H1 (cell line): ENCODE measurements at regions not wholly inside any gene's neighbourhood (a gene's known extent, or its start where the extent isn't known, plus 50 kb on each side); places are given as distances from the start of the nearest gene placed in this dataset.

ENCODE experiments used
- CTCF ChIA-PET: fragments of 300-600 bp; sonication (Branson Sonifier 250); formaldehyde crosslinking; loops from one replicate; lab custom pipeline; 2021; ENCODE audit not compliant: partially characterized antibody; lab: Charles Lee
- POLR2A ChIA-PET: fragments of 300-600 bp; sonication (Branson Sonifier 250); formaldehyde crosslinking; loops from one replicate; lab custom pipeline; 2021; ENCODE audit warnings: inconsistent platforms; ENCODE audit not compliant: partially characterized antibody; lab: Charles Lee
- DNase-seq, 2 experiments: peaks; one replicate each; pipeline versions ENCODE4 v3.0.0 to v3.0.0-alpha.2; 2010 to 2022; ENCODE audit warnings: low spot score in 2 of 2, low read depth in 1 of 2, mixed read lengths in 1 of 2
- FAIRE-seq: peaks from 2 replicates; lab custom pipeline; 2011; peaks lifted over from hg19 to GRCh38; lab: Jason Lieb, UNC
- H2AFZ ChIP-seq: 2 replicates; pipeline ENCODE4 v1.8.1; 2012; ENCODE audit warnings: low read length, inconsistent platforms
- H2AK5ac ChIP-seq: 2 replicates; pipeline ENCODE4 v1.6.1; 2013; ENCODE audit warnings: low read depth, low read length
- H2BK120ac ChIP-seq: replicated peaks from 2 replicates; pipeline ENCODE3; 2013; ENCODE audit warnings: low read depth, low read length, inconsistent platforms
- H2BK12ac ChIP-seq: 2 replicates; pipeline ENCODE4 v1.6.1; 2013; ENCODE audit warnings: low read depth, low read length
- H2BK15ac ChIP-seq: 2 replicates; pipeline ENCODE4 v1.6.1; 2013; ENCODE audit warnings: low read length
- H2BK20ac ChIP-seq: 2 replicates; pipeline ENCODE4 v1.6.1; 2013; ENCODE audit warnings: low read length
- H2BK5ac ChIP-seq: 2 replicates; pipeline ENCODE4 v1.6.1; 2013; ENCODE audit warnings: low read depth, low read length
- H3K14ac ChIP-seq: 2 replicates; pipeline ENCODE4 v1.6.1; 2013; ENCODE audit warnings: inconsistent platforms; ENCODE audit not compliant: insufficient read length
- H3K18ac ChIP-seq: 2 replicates; pipeline ENCODE4 v1.6.1; 2013; ENCODE audit warnings: low read length; ENCODE audit errors: extremely low read depth
- H3K23ac ChIP-seq: 2 replicates; pipeline ENCODE4 v1.6.1; 2013; ENCODE audit warnings: inconsistent platforms; ENCODE audit not compliant: insufficient read length
- H3K23me2 ChIP-seq: 2 replicates; pipeline ENCODE4 v1.6.1; 2013; ENCODE audit warnings: low read depth, low read length
- H3K27ac ChIP-seq: 2 replicates; pipeline ENCODE4 v1.6.1; 2011; ENCODE audit warnings: low read depth, low read length, inconsistent platforms
- H3K27me3 ChIP-seq, 4 experiments: replicated peaks in 1 of 4; 1 replicate in 1 of 4; 2 replicates in 3 of 4; pipeline versions ENCODE4 v1.6.1 to v1.8.1; 2011 to 2013; ENCODE audit warnings: low read length in 3 of 4, mild to moderate bottlenecking in 3 of 4, inconsistent platforms in 2 of 4, mixed read lengths in 2 of 4, moderate library complexity in 1 of 4; ENCODE audit not compliant: control insufficient read depth in 3 of 4, insufficient read depth in 3 of 4; ENCODE audit errors: extremely low read depth in 1 of 4
- H3K36me3 ChIP-seq, 4 experiments: 2 replicates each; pipeline versions ENCODE4 v1.6.1 to v1.8.1; 2011 to 2013; ENCODE audit warnings: mild to moderate bottlenecking in 4 of 4, low read length in 3 of 4, moderate library complexity in 2 of 4, control low read depth in 1 of 4, inconsistent platforms in 1 of 4; ENCODE audit not compliant: insufficient read depth in 4 of 4, control insufficient read depth in 2 of 4
- H3K4ac ChIP-seq: replicated peaks from 2 replicates; pipeline ENCODE3; 2013; ENCODE audit warnings: low read length, low read depth, mixed read lengths, inconsistent platforms; ENCODE audit not compliant: insufficient read length
- H3K4me1 ChIP-seq, 4 experiments: replicated peaks in 1 of 4; 1 replicate in 1 of 4; 2 replicates in 3 of 4; pipeline versions ENCODE4 v1.6.1 to v1.8.1; 2011 to 2013; ENCODE audit warnings: low read length in 3 of 4, inconsistent platforms in 2 of 4, mixed read lengths in 1 of 4; ENCODE audit not compliant: insufficient read depth in 4 of 4, control insufficient read depth in 3 of 4
- H3K4me2 ChIP-seq, 2 experiments: 2 replicates each; pipeline versions ENCODE4 v1.6.1 to v1.8.1; 2011 to 2013; ENCODE audit warnings: low read depth in 2 of 2, low read length in 2 of 2, control low read depth in 1 of 2, inconsistent platforms in 1 of 2, mild to moderate bottlenecking in 1 of 2; ENCODE audit not compliant: insufficient read depth in 1 of 2
- H3K4me3 ChIP-seq, 4 experiments: fragments of 200-600, 300-600 bp in 1 of 4; sonication (generic), shearing (Covaris generic), sonication (Bioruptor Twin) in 1 of 4; 2 replicates each; pipeline versions ENCODE4 v1.5.1 to v1.8.1; 2011 to 2016; ENCODE audit warnings: low read length in 4 of 4, low read depth in 3 of 4, control low read depth in 2 of 4, inconsistent platforms in 2 of 4, mild to moderate bottlenecking in 2 of 4, mixed read lengths in 1 of 4, moderate library complexity in 1 of 4; ENCODE audit not compliant: insufficient read depth in 2 of 4; ENCODE audit errors: extremely low read depth in 1 of 4
- H3K56ac ChIP-seq: replicated peaks from 2 replicates; pipeline ENCODE3; 2013; ENCODE audit warnings: low read depth, mild to moderate bottlenecking, mixed read lengths, low read length, inconsistent platforms; ENCODE audit not compliant: insufficient read length
- H3K79me1 ChIP-seq: 2 replicates; pipeline ENCODE4 v1.6.1; 2013; ENCODE audit warnings: low read depth, low read length, control low read depth
- H3K79me2 ChIP-seq, 2 experiments: 2 replicates each; pipeline versions ENCODE4 v1.6.1 to v1.8.1; 2012 to 2013; ENCODE audit warnings: low read length in 2 of 2, mild to moderate bottlenecking in 2 of 2, inconsistent platforms in 1 of 2; ENCODE audit not compliant: insufficient read depth in 2 of 2, control insufficient read depth in 1 of 2
- H3K9ac ChIP-seq, 4 experiments: replicated peaks in 1 of 4; 1 replicate in 1 of 4; 2 replicates in 3 of 4; pipeline versions ENCODE4 v1.6.1 to v1.8.1; 2011 to 2013; ENCODE audit warnings: low read depth in 3 of 4, low read length in 3 of 4, control low read depth in 2 of 4, mild to moderate bottlenecking in 2 of 4, moderate library complexity in 2 of 4, inconsistent platforms in 1 of 4; ENCODE audit errors: extremely low read depth in 1 of 4
- H3K9me3 ChIP-seq, 2 experiments: 2 replicates each; pipeline versions ENCODE4 v1.6.1 to v1.8.1; 2012 to 2013; ENCODE audit warnings: mild to moderate bottlenecking in 2 of 2, moderate library complexity in 2 of 2, control low read depth in 1 of 2, inconsistent platforms in 1 of 2, low read depth in 1 of 2, low read length in 1 of 2, mixed read lengths in 1 of 2; ENCODE audit not compliant: insufficient read depth in 2 of 2
- H4K20me1 ChIP-seq, 2 experiments: replicated peaks in 1 of 2; 2 replicates each; pipeline versions ENCODE3 to v1.8.1; 2011 to 2013; ENCODE audit warnings: inconsistent platforms in 2 of 2, low read length in 2 of 2, mild to moderate bottlenecking in 1 of 2; ENCODE audit not compliant: insufficient read depth in 2 of 2, control insufficient read depth in 1 of 2
- H4K5ac ChIP-seq: 2 replicates; pipeline ENCODE4 v1.6.1; 2013; ENCODE audit warnings: low read length, low read depth, mixed read lengths, inconsistent platforms; ENCODE audit not compliant: insufficient read length
- H4K8ac ChIP-seq: 2 replicates; pipeline ENCODE4 v1.8.0; 2013; ENCODE audit warnings: mild to moderate bottlenecking, moderate library complexity, low read length, inconsistent platforms; ENCODE audit not compliant: insufficient read depth; ENCODE audit errors: extremely low read depth
- H4K91ac ChIP-seq: replicated peaks from 2 replicates; pipeline ENCODE3; 2013; ENCODE audit warnings: low read length, mixed read lengths, inconsistent platforms; ENCODE audit not compliant: insufficient read length
- BRCA1 ChIP-seq: IDR thresholded peaks from 2 replicates; pipeline ENCODE4 v1.6.1; 2012; ENCODE audit warnings: low read depth, low read length, improper control_type of control experiment
- CBX5 ChIP-seq: fragments of 300-800, 300-1000 bp; sonication (generic); IDR thresholded peaks from 2 replicates; pipeline ENCODE4 v1.7.1; 2016; ENCODE audit warnings: antibody characterized with exemption, low read length, low read depth
- EGR1 ChIP-seq: IDR thresholded peaks from 2 replicates; pipeline ENCODE4 v1.6.1; 2011; ENCODE audit warnings: low read depth, low read length, borderline replicate concordance
- KDM1A ChIP-seq: fragments of 200-600, 300-600 bp; sonication (generic); IDR thresholded peaks from 2 replicates; pipeline ENCODE4 v1.7.1; 2016; ENCODE audit warnings: mild to moderate bottlenecking, low read length, borderline replicate concordance
- SIRT6 ChIP-seq: IDR thresholded peaks from one replicate; pipeline ENCODE4 v1.7.1; 2012; ENCODE audit warnings: low read length, inconsistent platforms
- SUZ12 ChIP-seq: fragments of 200-600 bp; sonication (generic); IDR thresholded peaks from 2 replicates; pipeline ENCODE4 v1.6.1; 2012; ENCODE audit warnings: mild to moderate bottlenecking, inconsistent platforms, low read length, moderate library complexity, mixed read lengths
- WGBS, 2 experiments: shearing (Covaris generic) in 1 of 2; methylation state at CpG; one replicate each; pipeline versions ENCODE4 v1.1.6 to v1.1.7; 2013 to 2015; ENCODE audit warnings: low lambda C conversion rate in 2 of 2, mixed read lengths in 2 of 2, inconsistent platforms in 1 of 2, low coverage in 1 of 2, missing lambda C conversion rate in 1 of 2; ENCODE audit not compliant: insufficient replicate concordance in 2 of 2, insufficient coverage in 1 of 2, insufficient read length in 1 of 2; ENCODE audit errors: extremely low coverage in 1 of 2, missing lambda C conversion rate in 1 of 2; 5-methylcytosine and 5-hydroxymethylcytosine counted together
- TF ChIP-seq, protein P1 (sequence below): IDR thresholded peaks from 2 replicates; pipeline ENCODE4 v1.6.1; 2012; ENCODE audit warnings: low read length, inconsistent platforms

DNA sequence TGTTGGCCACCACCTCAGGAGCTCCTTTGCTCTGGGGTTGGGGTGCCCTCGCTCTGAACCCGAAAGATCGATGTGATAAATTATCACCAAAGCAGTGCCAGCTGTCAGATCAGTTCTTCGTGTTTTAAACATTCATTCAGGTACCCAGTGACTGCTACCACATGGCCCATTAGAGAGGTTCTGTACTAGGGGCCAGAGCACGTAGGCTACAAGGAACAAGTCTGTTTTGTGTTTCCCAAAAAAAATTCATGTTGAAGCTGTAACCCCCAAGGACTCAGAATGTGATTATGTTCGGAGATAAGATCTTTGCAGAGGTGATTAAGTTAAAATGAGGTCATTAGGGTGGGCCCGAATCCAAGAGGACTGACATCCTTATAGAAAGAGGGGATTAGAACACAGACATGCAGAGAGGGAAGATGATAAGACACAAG lies 526.9 kb downstream of the NPHP4 start:
- POLR2A ChIA-PET: no interaction called here
- TF ChIP-seq CBX5: no peak
- no peak for TF ChIP-seq BRCA1
- TF ChIP-seq KDM1A: no peak
- TF ChIP-seq SUZ12: no peak
- TF ChIP-seq EGR1: no peak
- TF ChIP-seq, protein P1, sequence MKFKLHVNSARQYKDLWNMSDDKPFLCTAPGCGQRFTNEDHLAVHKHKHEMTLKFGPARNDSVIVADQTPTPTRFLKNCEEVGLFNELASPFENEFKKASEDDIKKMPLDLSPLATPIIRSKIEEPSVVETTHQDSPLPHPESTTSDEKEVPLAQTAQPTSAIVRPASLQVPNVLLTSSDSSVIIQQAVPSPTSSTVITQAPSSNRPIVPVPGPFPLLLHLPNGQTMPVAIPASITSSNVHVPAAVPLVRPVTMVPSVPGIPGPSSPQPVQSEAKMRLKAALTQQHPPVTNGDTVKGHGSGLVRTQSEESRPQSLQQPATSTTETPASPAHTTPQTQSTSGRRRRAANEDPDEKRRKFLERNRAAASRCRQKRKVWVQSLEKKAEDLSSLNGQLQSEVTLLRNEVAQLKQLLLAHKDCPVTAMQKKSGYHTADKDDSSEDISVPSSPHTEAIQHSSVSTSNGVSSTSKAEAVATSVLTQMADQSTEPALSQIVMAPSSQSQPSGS: no peak
- TF ChIP-seq SIRT6: no peak

More for the DNA sequence above, 526.9 kb downstream of the NPHP4 start:
- Histone ChIP-seq H2BK15ac (no peak overlapping the region), H3K23me2 (no peaks in the 10 kb centered on the region), H3K27me3 (no peaks in the 10 kb centered on the region; a peak in 1 of 7 replicates), H3K4me2 (no peak overlapping the region), H2BK20ac (no peak overlapping the region), H3K36me3 (no peaks in the 10 kb centered on the region), H3K56ac (no peak overlapping the region), H3K79me1 (no peaks in the 10 kb centered on the region; the same call in 1 of the 2 replicates), H4K20me1 (no peaks in the 10 kb centered on the region), H2AK5ac (no peak overlapping the region), H3K4me3 (no peak overlapping the region), H3K9me3 (peaks cover 10 to 11% of the 10 kb centered on the region in 2 experiments), H3K14ac (no peak overlapping the region), H4K8ac (no peak overlapping the region), H3K4ac (no peak overlapping the region), H2BK12ac (no peak overlapping the region), H3K79me2 (no peaks in the 10 kb centered on the region), H3K23ac (no peak overlapping the region), H4K91ac (no peak overlapping the region), H2BK120ac (no peak overlapping the region), H3K9ac (no peak overlapping the region), H2AFZ (no peak overlapping the region), H2BK5ac (no peak overlapping the region), H3K27ac (no peak overlapping the region), H4K5ac (no peak overlapping the region), H3K18ac (no peak overlapping the region), H3K4me1 (no peaks in the 10 kb centered on the region)
- no peak for FAIRE-seq
- CTCF ChIA-PET: interaction anchor here (0.7 to 1.5 kb wide), 3 partner anchors 10 to 49 kb away, joined by 3 read pairs; no protein-coding TSS in a partner anchor
- 94% methylated on average over 7 of the region's 7 CpGs; no CpG with 5 or more reads in 1 of the 2 experiments for WGBS, 2 experiments
- DNase-seq: no peak
